NCI-H510A (cell line): ENCODE measurements at regions not wholly inside any gene's neighbourhood (a gene's known extent, or its start where the extent isn't known, plus 50 kb on each side); places are given as distances from the start of the nearest gene placed in this dataset.

ENCODE experiments used
- DNase-seq: peaks from one replicate; lab custom pipeline; 2025; lab: John Stamatoyannopoulos, UW

- no peak for DNase-seq
Measured at GRCh38 chr13:111925146-111925875, 141.6 kb upstream of the SOX1 start.

GRCh38 chr13:111926501-111927180, 140.3 kb upstream of the SOX1 start:
- DNase-seq, result no peak

GRCh38 chr13:111927181-111927540, 139.8 kb upstream of the SOX1 start:
- no peak for DNase-seq

GRCh38 chr13:111929036-111929616, 137.8 kb upstream of the SOX1 start:
- DNase-seq, result no peak

- DNase-seq, result no peak
Measured at GRCh38 chr13:111936267-111936925, 130.6 kb upstream of the SOX1 start.

GRCh38 chr13:111937777-111938311, 129.1 kb upstream of the SOX1 start:
- DNase-seq, result peak; percentile 75

GRCh38 chr13:111938741-111939665, 127.9 kb upstream of the SOX1 start:
- DNase-seq, result no peak

GRCh38 chr13:111939666-111940278, 127.2 kb upstream of the SOX1 start:
- DNase-seq, result no peak

GRCh38 chr13:111940892-111941291, 126.1 kb upstream of the SOX1 start:
- DNase-seq, result no peak

- no peak for DNase-seq
Measured at GRCh38 chr13:111941845-111942447, 125.0 kb upstream of the SOX1 start.

- no peak for DNase-seq
Measured at GRCh38 chr13:111943229-111943795, 123.6 kb upstream of the SOX1 start.

GRCh38 chr13:111944171-111944583, 122.8 kb upstream of the SOX1 start:
- DNase-seq, result no peak

GRCh38 chr13:111945086-111945485, 121.9 kb upstream of the SOX1 start:
- no peak for DNase-seq

- DNase-seq, result no peak
Measured at GRCh38 chr13:111946214-111946613, 120.7 kb upstream of the SOX1 start.

- peak; percentile 76 for DNase-seq
Measured at GRCh38 chr13:111947026-111947810, 119.7 kb upstream of the SOX1 start.

- no peak for DNase-seq
Measured at GRCh38 chr13:111947876-111948275, 119.1 kb upstream of the SOX1 start.

GRCh38 chr13:111948281-111948680, 118.7 kb upstream of the SOX1 start:
- DNase-seq, result no peak

GRCh38 chr13:111948811-111949210, 118.1 kb upstream of the SOX1 start:
- DNase-seq, result no peak

GRCh38 chr13:111949311-111949710, 117.6 kb upstream of the SOX1 start:
- no peak for DNase-seq
